HepG2 (cell line): ENCODE measurements at regions not wholly inside any gene's neighbourhood (a gene's known extent, or its start where the extent isn't known, plus 50 kb on each side); places are given as distances from the start of the nearest gene placed in this dataset.

Source experiments
- ATAC-seq: fragments of 200-7000 bp; cut with Tn5 transposase; 3 replicates; pipeline ENCODE4 v1.9.1; 2020; ENCODE audit warnings: mild to moderate bottlenecking, moderate library complexity
- BruUV-seq: library from RNA; stranded (reverse); fragments of 400-500 nt; replicated peaks from 2 replicates; lab custom pipeline; 2021; lab: Mats Ljungman, UMichigan
- CTCF ChIA-PET: fragments of 300-600 bp; formaldehyde crosslinking; extraction: SDS; loops from one replicate; lab custom pipeline; 2021; ENCODE audit warnings: low total read pairs, inconsistent platforms, low intra/inter-chr PET ratio; lab: Yijun Ruan, JAX
- POLR2A ChIA-PET: fragments of 350-600 bp; sonication (Branson Sonifier 250); formaldehyde crosslinking; loops from one replicate; lab custom pipeline; 2020; ENCODE audit warnings: antibody characterized with exemption, inconsistent platforms; lab: Yijun Ruan, JAX
- DNase-seq: peaks from one replicate; pipeline ENCODE4 v3.0.0-alpha.2; 2015; ENCODE audit warnings: low spot score
- FAIRE-seq: peaks from 3 replicates; lab custom pipeline; 2011; peaks lifted over from hg19 to GRCh38; lab: Jason Lieb, UNC
- H2AFZ ChIP-seq: one replicate; pipeline ENCODE4 v1.6.1; 2011; ENCODE audit warnings: low read length, inconsistent platforms
- H3K27ac ChIP-seq: fragments of 300-600 bp; 3 replicates; pipeline ENCODE4 v1.8.0; 2011; ENCODE audit warnings: mixed run types, mild to moderate bottlenecking, mixed read lengths, low read length, inconsistent platforms; ENCODE audit not compliant: insufficient read depth; ENCODE audit errors: extremely low read length
- H3K27me3 ChIP-seq, 2 experiments: fragments of 200-600 bp in 1 of 2; 2 replicates in 1 of 2; 3 replicates in 1 of 2; pipeline versions ENCODE4 v1.6.0 to v1.8.0; 2011; ENCODE audit warnings: low read length in 2 of 2, mild to moderate bottlenecking in 2 of 2, moderate library complexity in 2 of 2, inconsistent platforms in 1 of 2; ENCODE audit not compliant: insufficient read depth in 2 of 2, control insufficient read depth in 1 of 2
- H3K36me3 ChIP-seq, 2 experiments: fragments of 200-600 bp in 1 of 2; replicated peaks in 1 of 2; 2 replicates in 1 of 2; 3 replicates in 1 of 2; pipeline versions ENCODE4 v1.5.1 to v1.8.0; 2011; ENCODE audit warnings: low read length in 2 of 2, inconsistent platforms in 1 of 2; ENCODE audit not compliant: insufficient read depth in 2 of 2, control insufficient read depth in 1 of 2
- H3K4me1 ChIP-seq: 2 replicates; pipeline ENCODE4 v1.5.1; 2012; ENCODE audit warnings: low read length, inconsistent platforms; ENCODE audit not compliant: insufficient read depth
- H3K4me2 ChIP-seq: 2 replicates; pipeline ENCODE4 v1.6.0; 2011; ENCODE audit warnings: low read depth, low read length, inconsistent platforms
- H3K4me3 ChIP-seq, 3 experiments: fragments of 200-600 bp in 1 of 3; sonication (generic), shearing (Covaris generic) in 1 of 3; replicated peaks in 1 of 3; 2 replicates each; pipeline ENCODE4 v1.5.1; 2011 to 2016; ENCODE audit warnings: low read length in 3 of 3, inconsistent platforms in 2 of 3, low read depth in 2 of 3, mild to moderate bottlenecking in 2 of 3, control low read depth in 1 of 3, mixed read lengths in 1 of 3; ENCODE audit not compliant: insufficient read depth in 1 of 3
- H3K79me2 ChIP-seq: one replicate; pipeline ENCODE4 v1.6.1; 2011; ENCODE audit warnings: low read length, inconsistent platforms; ENCODE audit not compliant: insufficient read depth
- H3K9ac ChIP-seq: 2 replicates; pipeline ENCODE4 v1.6.0; 2011; ENCODE audit warnings: mild to moderate bottlenecking, low read depth, low read length, inconsistent platforms; ENCODE audit not compliant: insufficient read depth
- H3K9me3 ChIP-seq: 2 replicates; pipeline ENCODE4 v1.5.1; 2012; ENCODE audit warnings: mild to moderate bottlenecking, low read length
- H4K20me1 ChIP-seq: 2 replicates; pipeline ENCODE4 v1.6.0; 2011; ENCODE audit warnings: inconsistent platforms, mild to moderate bottlenecking, low read length, moderate library complexity; ENCODE audit not compliant: insufficient read depth
- CBX5 ChIP-seq: sonication (generic); formaldehyde crosslinking; IDR thresholded peaks from 2 replicates; pipeline ENCODE4 v1.4.0; 2020; ENCODE audit warnings: missing genetic modification reagents, borderline replicate concordance
- CHCHD3 ChIP-seq: sonication (generic); formaldehyde crosslinking; IDR thresholded peaks from 2 replicates; pipeline ENCODE4 v1.8.0; 2022; ENCODE audit warnings: mild to moderate bottlenecking, missing genetic modification reagents, moderate library complexity
- DNMT3B ChIP-seq: conservative IDR thresholded peaks from 2 replicates; pipeline ENCODE4 v1.6.1; 2016; ENCODE audit warnings: missing biosample characterization, control low read depth
- PCBP1 ChIP-seq: fragments of 200-400 bp; formaldehyde crosslinking; IDR thresholded peaks from 2 replicates; pipeline ENCODE4 v1.6.1; 2017; ENCODE audit warnings: mild to moderate bottlenecking, low read depth, low read length, borderline replicate concordance
- PRPF4 ChIP-seq: fragments of 200-400 bp; formaldehyde crosslinking; IDR thresholded peaks from 2 replicates; pipeline ENCODE4 v1.6.1; 2016; ENCODE audit warnings: low read length, low read depth; ENCODE audit not compliant: poor library complexity, severe bottlenecking
- RELA ChIP-seq: sonication (generic); formaldehyde crosslinking; IDR thresholded peaks from 2 replicates; pipeline ENCODE4 v1.4.0; 2020; ENCODE audit warnings: missing genetic modification reagents
- SCMH1 ChIP-seq: sonication (generic); formaldehyde crosslinking; IDR thresholded peaks from 2 replicates; pipeline ENCODE4 v1.9.0; 2021; ENCODE audit warnings: missing genetic modification reagents, mild to moderate bottlenecking, borderline replicate concordance
- ZC3H13 ChIP-seq: sonication (generic); formaldehyde crosslinking; IDR thresholded peaks from 2 replicates; pipeline ENCODE4 v1.8.1; 2023; ENCODE audit warnings: mild to moderate bottlenecking, missing genetic modification reagents, moderate library complexity
- ZNF256 ChIP-seq: sonication (generic); formaldehyde crosslinking; conservative IDR thresholded peaks from 2 replicates; pipeline ENCODE4 v1.4.0; 2020; ENCODE audit warnings: missing genetic modification reagents
- ZNF263 ChIP-seq: sonication (generic); formaldehyde crosslinking; IDR thresholded peaks from 2 replicates; pipeline ENCODE4 v1.4.0; 2020; ENCODE audit warnings: missing genetic modification reagents
- ZNF274 ChIP-seq: sonication (generic); formaldehyde crosslinking; IDR thresholded peaks from 2 replicates; pipeline ENCODE4 v1.5.1; 2020; ENCODE audit warnings: mild to moderate bottlenecking, missing genetic modification reagents
- ZNF34 ChIP-seq: sonication (generic); formaldehyde crosslinking; IDR thresholded peaks from 2 replicates; pipeline ENCODE4 v1.4.0; 2020; ENCODE audit warnings: mild to moderate bottlenecking, missing genetic modification reagents, borderline replicate concordance
- ZNF564 ChIP-seq: sonication (generic); formaldehyde crosslinking; IDR thresholded peaks from 2 replicates; pipeline ENCODE4 v1.8.1; 2023; ENCODE audit warnings: mild to moderate bottlenecking, missing genetic modification reagents
- ZSCAN31 ChIP-seq: sonication (generic); formaldehyde crosslinking; IDR thresholded peaks from 2 replicates; pipeline ENCODE4 v1.5.0; 2020; ENCODE audit warnings: low read depth, mild to moderate bottlenecking, missing genetic modification reagents
- WGBS: methylation state at CpG from one replicate; pipeline ENCODE4 v1.1.6; 2017; ENCODE audit warnings: low lambda C conversion rate; 5-methylcytosine and 5-hydroxymethylcytosine counted together
- in situ Hi-C: cut with HindIII; loops from 2 replicates; pipeline ENCODE4 v1.10.0; 2017; ENCODE audit warnings: low pct_unique_long_range_greater_than_20kb; ENCODE audit not compliant: extremely low pct_ligation_motif_present
- intact Hi-C: fragments of 100-400 bp; cut with micrococcal nuclease; formaldehyde crosslinking; loops from one replicate; pipeline ENCODE4 v1.10.0; 2022; ENCODE audit not compliant: unreplicated experiment
- TF ChIP-seq, protein P1 (sequence below): sonication (generic); formaldehyde crosslinking; IDR thresholded peaks from 2 replicates; pipeline ENCODE4 v1.4.0; 2020; ENCODE audit warnings: mild to moderate bottlenecking, missing genetic modification reagents

DNA sequence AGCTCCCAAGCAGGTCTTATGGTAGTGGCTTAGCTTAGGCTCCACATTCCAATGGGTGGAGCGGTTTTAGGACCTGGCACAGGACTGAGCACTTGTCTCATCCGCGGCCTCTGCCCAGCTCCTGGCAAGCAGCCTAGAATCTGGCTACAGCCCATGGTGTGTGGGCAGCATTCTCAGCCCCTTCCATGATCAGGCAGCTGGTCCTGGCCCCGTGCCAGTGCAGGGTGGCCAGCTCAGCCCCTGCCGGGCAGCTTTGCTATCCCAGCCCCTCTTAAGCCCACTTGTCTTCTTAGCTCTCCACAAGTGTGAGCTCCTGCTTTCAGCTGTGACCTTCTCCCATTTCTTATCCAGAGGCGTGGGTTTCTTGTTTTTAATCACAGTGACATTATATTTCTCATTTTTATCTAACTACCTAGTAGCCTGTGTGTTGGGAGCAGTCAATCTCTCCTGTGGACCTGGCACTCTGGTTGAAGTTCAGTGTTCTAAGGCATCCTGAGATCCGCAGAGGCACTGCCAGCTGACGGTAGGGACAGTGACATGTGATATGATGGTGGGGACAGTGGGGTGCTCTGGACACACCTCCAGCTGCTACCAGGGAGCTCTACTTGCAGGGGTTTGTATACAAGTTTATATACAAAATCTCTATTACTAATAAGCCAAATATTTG lies 84.5 kb upstream of the PRNP start:
- ATAC-seq (no peak), FAIRE-seq (no peak), DNase-seq (no peak)
- Histone ChIP-seq H3K4me2 (no peak overlapping the region), H3K9ac (no peak overlapping the region), H3K4me1 (no peaks in the 10 kb centered on the region), H4K20me1 (no peaks in the 10 kb centered on the region), H3K4me3 (no peak overlapping the region), H3K27ac (no peak overlapping the region), H3K79me2 (no peaks in the 10 kb centered on the region), H2AFZ (no peak overlapping the region), H3K36me3 (no peaks in the 10 kb centered on the region), H3K27me3 (peaks cover 2 to 39% of the 10 kb centered on the region in 2 experiments; a peak in 4 of 5 replicates), H3K9me3 (no peaks in the 10 kb centered on the region)
- BruUV-seq, result no TSS peak
- POLR2A ChIA-PET, result interaction anchor here (1.2 kb wide), 1 partner anchor 118 kb away, joined by 3 read pairs; no protein-coding TSS in a partner anchor
- CTCF ChIA-PET, result no interaction called here
- in situ Hi-C loops, result loop anchor here (10.0 kb wide), 1 partner anchor 493 kb away; no protein-coding TSS in a partner anchor
- 21% methylated on average over 8 of the region's 8 CpGs for WGBS
- TF ChIP-seq RELA, result no peak
- no peak for TF ChIP-seq CHCHD3 (CRISPR knock-in tag)
- no peak for TF ChIP-seq ZNF564
- no peak for TF ChIP-seq ZNF263 (CRISPR knock-in tag)
- no peak for TF ChIP-seq ZNF274
- TF ChIP-seq SCMH1, result no peak
- no peak for TF ChIP-seq DNMT3B (CRISPR knock-in tag)
- no peak for TF ChIP-seq PRPF4
- TF ChIP-seq ZC3H13 (CRISPR knock-in tag), result no peak
- TF ChIP-seq, protein P1, sequence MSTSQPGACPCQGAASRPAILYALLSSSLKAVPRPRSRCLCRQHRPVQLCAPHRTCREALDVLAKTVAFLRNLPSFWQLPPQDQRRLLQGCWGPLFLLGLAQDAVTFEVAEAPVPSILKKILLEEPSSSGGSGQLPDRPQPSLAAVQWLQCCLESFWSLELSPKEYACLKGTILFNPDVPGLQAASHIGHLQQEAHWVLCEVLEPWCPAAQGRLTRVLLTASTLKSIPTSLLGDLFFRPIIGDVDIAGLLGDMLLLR (CRISPR knock-in tag), result no peak
- TF ChIP-seq ZNF256 (CRISPR knock-in tag), result no peak
- no peak for TF ChIP-seq ZNF34 (CRISPR knock-in tag)
- TF ChIP-seq CBX5 (CRISPR knock-in tag), result no peak
- no peak for TF ChIP-seq ZSCAN31 (CRISPR knock-in tag)
- no peak for TF ChIP-seq PCBP1
- intact Hi-C loops, result no loop called here
